HepG2 (cell line): ENCODE measurements at regions not wholly inside any gene's neighbourhood (a gene's known extent, or its start where the extent isn't known, plus 50 kb on each side); places are given as distances from the start of the nearest gene placed in this dataset.

Experiments
- ETV5 ChIP-seq: IDR thresholded peaks from 2 replicates; pipeline ENCODE4 v1.6.1; 2018; ENCODE audit warnings: missing biosample characterization, missing genetic modification reagents, inconsistent platforms, borderline replicate concordance
- HDAC1 ChIP-seq: sonication (generic); formaldehyde crosslinking; IDR thresholded peaks from 2 replicates; pipeline ENCODE4 v1.5.1; 2020; ENCODE audit warnings: mild to moderate bottlenecking, missing genetic modification reagents
- HMGA1 ChIP-seq: sonication (generic); formaldehyde crosslinking; conservative IDR thresholded peaks from 2 replicates; pipeline ENCODE4 v1.4.0; 2020; ENCODE audit warnings: missing genetic modification reagents
- HNF4G ChIP-seq, 2 experiments: sonication (generic) in 1 of 2; formaldehyde crosslinking in 1 of 2; IDR thresholded peaks; 2 replicates each; pipeline versions ENCODE4 v1.4.0 to v1.6.1; 2011 to 2020; ENCODE audit warnings: borderline replicate concordance in 2 of 2, low read depth in 2 of 2, mild to moderate bottlenecking in 2 of 2, low read length in 1 of 2, missing genetic modification reagents in 1 of 2, moderate library complexity in 1 of 2
- JUNB ChIP-seq: sonication (generic); formaldehyde crosslinking; IDR thresholded peaks from 2 replicates; pipeline ENCODE4 v1.8.0; 2022; ENCODE audit warnings: missing genetic modification reagents, mild to moderate bottlenecking, borderline replicate concordance
- NCOA2 ChIP-seq: sonication (generic); formaldehyde crosslinking; IDR thresholded peaks from 2 replicates; pipeline ENCODE4 v1.8.0; 2022; ENCODE audit warnings: inconsistent platforms
- RFXAP ChIP-seq: sonication (generic); formaldehyde crosslinking; IDR thresholded peaks from 2 replicates; pipeline ENCODE4 v1.4.0; 2020; ENCODE audit warnings: missing genetic modification reagents, borderline replicate concordance
- TAF1 ChIP-seq: sonication (generic); formaldehyde crosslinking; IDR thresholded peaks from 2 replicates; pipeline ENCODE4 v1.4.0; 2020; ENCODE audit warnings: missing genetic modification reagents
- TBP ChIP-seq: sonication (generic); formaldehyde crosslinking; IDR thresholded peaks from 2 replicates; pipeline ENCODE4 v1.5.0; 2020; ENCODE audit warnings: missing genetic modification reagents
- ZBTB8A ChIP-seq: sonication (generic); formaldehyde crosslinking; IDR thresholded peaks from 2 replicates; pipeline ENCODE4 v1.4.0; 2020; ENCODE audit warnings: mild to moderate bottlenecking, low read depth, missing genetic modification reagents, borderline replicate concordance
- ZFP41 ChIP-seq: sonication (generic); formaldehyde crosslinking; IDR thresholded peaks from 2 replicates; pipeline ENCODE4 v1.4.0; 2020; ENCODE audit warnings: mild to moderate bottlenecking, missing genetic modification reagents, borderline replicate concordance
- ZFP90 ChIP-seq: sonication (generic); formaldehyde crosslinking; IDR thresholded peaks from 2 replicates; pipeline ENCODE4 v1.8.0; 2022; ENCODE audit warnings: missing genetic modification reagents, mild to moderate bottlenecking, inconsistent platforms, borderline replicate concordance
- ZNF160 ChIP-seq: sonication (generic); formaldehyde crosslinking; IDR thresholded peaks from 2 replicates; pipeline ENCODE4 v1.8.0; 2022; ENCODE audit warnings: mild to moderate bottlenecking, inconsistent platforms, missing genetic modification reagents
- ZNF225 ChIP-seq: sonication (generic); formaldehyde crosslinking; IDR thresholded peaks from 2 replicates; pipeline ENCODE4 v1.4.0; 2020; ENCODE audit warnings: mild to moderate bottlenecking, missing genetic modification reagents
- ZNF235 ChIP-seq: sonication (generic); formaldehyde crosslinking; IDR thresholded peaks from 2 replicates; pipeline ENCODE4 v1.8.1; 2023; ENCODE audit warnings: mild to moderate bottlenecking, missing genetic modification reagents, borderline replicate concordance
- ZNF746 ChIP-seq: sonication (generic); formaldehyde crosslinking; IDR thresholded peaks from 2 replicates; pipeline ENCODE4 v1.8.0; 2022; ENCODE audit warnings: mild to moderate bottlenecking, missing genetic modification reagents
- ZNF749 ChIP-seq: sonication (generic); formaldehyde crosslinking; IDR thresholded peaks from 2 replicates; pipeline ENCODE4 v1.8.0; 2022; ENCODE audit warnings: mild to moderate bottlenecking, missing genetic modification reagents, moderate library complexity, borderline replicate concordance
- ZNF768 ChIP-seq: sonication (generic); formaldehyde crosslinking; IDR thresholded peaks from 2 replicates; pipeline ENCODE4 v1.4.0; 2020; ENCODE audit warnings: missing genetic modification reagents
- TF ChIP-seq, protein P1 (sequence below): sonication (generic); formaldehyde crosslinking; IDR thresholded peaks from 2 replicates; pipeline ENCODE4 v1.8.0; 2022; ENCODE audit warnings: mild to moderate bottlenecking, missing genetic modification reagents, borderline replicate concordance
- TF ChIP-seq, protein P2 (sequence below): sonication (generic); formaldehyde crosslinking; conservative IDR thresholded peaks from 2 replicates; pipeline ENCODE4 v1.8.1; 2023; ENCODE audit warnings: missing genetic modification reagents
- TF ChIP-seq, protein P3 (sequence below): sonication (generic); formaldehyde crosslinking; IDR thresholded peaks from 2 replicates; pipeline ENCODE4 v1.4.0; 2020; ENCODE audit warnings: missing genetic modification reagents, mild to moderate bottlenecking, borderline replicate concordance
- TF ChIP-seq, protein P4 (sequence below): sonication (generic); formaldehyde crosslinking; conservative IDR thresholded peaks from 2 replicates; pipeline ENCODE4 v1.4.0; 2020; ENCODE audit warnings: missing genetic modification reagents

DNA sequence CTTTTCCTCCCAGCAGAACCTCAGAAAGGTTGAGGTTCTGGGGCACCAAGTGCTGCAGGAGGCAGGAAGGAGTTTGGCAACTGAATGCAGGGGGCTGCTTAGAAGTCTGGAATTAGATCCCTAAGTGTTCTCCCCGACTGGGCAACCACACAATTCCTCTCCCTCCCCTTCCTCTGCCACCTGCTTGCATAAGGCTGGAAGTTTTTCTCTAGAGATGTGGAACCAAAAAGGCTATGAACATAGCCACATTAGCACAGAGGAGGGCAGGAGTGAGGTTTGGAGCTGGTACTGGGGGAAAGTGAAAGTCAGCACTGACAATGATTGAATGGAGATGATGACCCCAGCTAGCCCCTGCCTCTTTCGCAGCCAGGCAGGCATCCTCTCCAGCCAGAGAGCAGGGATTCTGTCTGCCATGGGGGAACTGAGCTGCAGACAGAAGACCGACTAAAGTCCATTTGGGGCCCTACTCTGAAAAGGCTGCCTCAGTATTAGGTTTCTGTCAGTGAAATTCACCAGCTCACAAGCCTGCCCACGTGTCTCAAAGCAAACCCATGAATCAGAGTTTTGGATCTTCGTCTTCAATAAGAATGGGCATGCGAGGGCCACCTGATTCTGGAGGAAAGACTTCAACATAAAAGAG, 87.9 kb upstream of the ITGA6 start (continued):
- TF ChIP-seq, protein P1, sequence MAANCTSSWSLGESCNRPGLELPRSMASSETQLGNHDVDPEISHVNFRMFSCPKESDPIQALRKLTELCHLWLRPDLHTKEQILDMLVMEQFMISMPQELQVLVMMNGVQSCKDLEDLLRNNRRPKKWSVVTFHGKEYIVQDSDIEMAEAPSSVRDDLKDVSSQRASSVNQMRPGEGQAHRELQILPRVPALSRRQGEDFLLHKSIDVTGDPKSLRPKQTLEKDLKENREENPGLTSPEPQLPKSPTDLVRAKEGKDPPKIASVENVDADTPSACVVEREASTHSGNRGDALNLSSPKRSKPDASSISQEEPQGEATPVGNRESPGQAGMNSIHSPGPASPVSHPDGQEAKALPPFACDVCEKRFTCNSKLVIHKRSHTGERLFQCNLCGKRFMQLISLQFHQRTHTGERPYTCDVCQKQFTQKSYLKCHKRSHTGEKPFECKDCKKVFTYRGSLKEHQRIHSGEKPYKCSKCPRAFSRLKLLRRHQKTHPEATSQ, result 0 out of 2 replicates have a peak, but pooled peaks have one; percentile 64
- TF ChIP-seq ZNF225 (no peak), TBP (CRISPR knock-in tag) (no peak), ZNF768 (CRISPR knock-in tag) (no peak), HDAC1 (CRISPR knock-in tag) (peak; percentile 74; the same call in 1 of the 2 replicates), ZFP90 (CRISPR knock-in tag) (peak; percentile 81), RFXAP (0 out of 2 replicates have a peak, but pooled peaks have one; percentile 30), ZNF746 (no peak), HMGA1 (CRISPR knock-in tag) (no peak), ZNF749 (no peak), HNF4G (IDR thresholded peaks at IDR 0.05; ENCODE audit: borderline replicate concordance, low read depth, low read length) (peak; percentile 93; the same call in 1 of the 2 replicates), HNF4G (CRISPR knock-in tag; IDR thresholded peaks at IDR 0.05; ENCODE audit: borderline replicate concordance, low read depth) (peak; percentile 83; the same call in 1 of the 2 replicates), ZNF235 (no peak), ZBTB8A (CRISPR knock-in tag) (no peak), ZNF160 (CRISPR knock-in tag) (no peak), ETV5 (CRISPR knock-in tag) (no peak; the same call in 1 of the 2 replicates), ZFP41 (CRISPR knock-in tag) (no peak), NCOA2 (peak; percentile 76), JUNB (CRISPR knock-in tag) (no peak), TAF1 (peak; percentile 13; the same call in 1 of the 2 replicates)
- TF ChIP-seq, protein P2, sequence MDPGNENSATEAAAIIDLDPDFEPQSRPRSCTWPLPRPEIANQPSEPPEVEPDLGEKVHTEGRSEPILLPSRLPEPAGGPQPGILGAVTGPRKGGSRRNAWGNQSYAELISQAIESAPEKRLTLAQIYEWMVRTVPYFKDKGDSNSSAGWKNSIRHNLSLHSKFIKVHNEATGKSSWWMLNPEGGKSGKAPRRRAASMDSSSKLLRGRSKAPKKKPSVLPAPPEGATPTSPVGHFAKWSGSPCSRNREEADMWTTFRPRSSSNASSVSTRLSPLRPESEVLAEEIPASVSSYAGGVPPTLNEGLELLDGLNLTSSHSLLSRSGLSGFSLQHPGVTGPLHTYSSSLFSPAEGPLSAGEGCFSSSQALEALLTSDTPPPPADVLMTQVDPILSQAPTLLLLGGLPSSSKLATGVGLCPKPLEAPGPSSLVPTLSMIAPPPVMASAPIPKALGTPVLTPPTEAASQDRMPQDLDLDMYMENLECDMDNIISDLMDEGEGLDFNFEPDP (CRISPR knock-in tag), result no peak
- TF ChIP-seq, protein P3, sequence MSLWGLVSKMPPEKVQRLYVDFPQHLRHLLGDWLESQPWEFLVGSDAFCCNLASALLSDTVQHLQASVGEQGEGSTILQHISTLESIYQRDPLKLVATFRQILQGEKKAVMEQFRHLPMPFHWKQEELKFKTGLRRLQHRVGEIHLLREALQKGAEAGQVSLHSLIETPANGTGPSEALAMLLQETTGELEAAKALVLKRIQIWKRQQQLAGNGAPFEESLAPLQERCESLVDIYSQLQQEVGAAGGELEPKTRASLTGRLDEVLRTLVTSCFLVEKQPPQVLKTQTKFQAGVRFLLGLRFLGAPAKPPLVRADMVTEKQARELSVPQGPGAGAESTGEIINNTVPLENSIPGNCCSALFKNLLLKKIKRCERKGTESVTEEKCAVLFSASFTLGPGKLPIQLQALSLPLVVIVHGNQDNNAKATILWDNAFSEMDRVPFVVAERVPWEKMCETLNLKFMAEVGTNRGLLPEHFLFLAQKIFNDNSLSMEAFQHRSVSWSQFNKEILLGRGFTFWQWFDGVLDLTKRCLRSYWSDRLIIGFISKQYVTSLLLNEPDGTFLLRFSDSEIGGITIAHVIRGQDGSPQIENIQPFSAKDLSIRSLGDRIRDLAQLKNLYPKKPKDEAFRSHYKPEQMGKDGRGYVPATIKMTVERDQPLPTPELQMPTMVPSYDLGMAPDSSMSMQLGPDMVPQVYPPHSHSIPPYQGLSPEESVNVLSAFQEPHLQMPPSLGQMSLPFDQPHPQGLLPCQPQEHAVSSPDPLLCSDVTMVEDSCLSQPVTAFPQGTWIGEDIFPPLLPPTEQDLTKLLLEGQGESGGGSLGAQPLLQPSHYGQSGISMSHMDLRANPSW, result no peak
- TF ChIP-seq, protein P4, sequence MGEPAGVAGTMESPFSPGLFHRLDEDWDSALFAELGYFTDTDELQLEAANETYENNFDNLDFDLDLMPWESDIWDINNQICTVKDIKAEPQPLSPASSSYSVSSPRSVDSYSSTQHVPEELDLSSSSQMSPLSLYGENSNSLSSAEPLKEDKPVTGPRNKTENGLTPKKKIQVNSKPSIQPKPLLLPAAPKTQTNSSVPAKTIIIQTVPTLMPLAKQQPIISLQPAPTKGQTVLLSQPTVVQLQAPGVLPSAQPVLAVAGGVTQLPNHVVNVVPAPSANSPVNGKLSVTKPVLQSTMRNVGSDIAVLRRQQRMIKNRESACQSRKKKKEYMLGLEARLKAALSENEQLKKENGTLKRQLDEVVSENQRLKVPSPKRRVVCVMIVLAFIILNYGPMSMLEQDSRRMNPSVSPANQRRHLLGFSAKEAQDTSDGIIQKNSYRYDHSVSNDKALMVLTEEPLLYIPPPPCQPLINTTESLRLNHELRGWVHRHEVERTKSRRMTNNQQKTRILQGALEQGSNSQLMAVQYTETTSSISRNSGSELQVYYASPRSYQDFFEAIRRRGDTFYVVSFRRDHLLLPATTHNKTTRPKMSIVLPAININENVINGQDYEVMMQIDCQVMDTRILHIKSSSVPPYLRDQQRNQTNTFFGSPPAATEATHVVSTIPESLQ (CRISPR knock-in tag), result 0 out of 2 replicates have a peak, but pooled peaks have one; percentile 32
